ENCODE measurements at regions not wholly inside any gene's neighbourhood (a gene's known extent, or its start where the extent isn't known, plus 50 kb on each side); places are given as distances from the start of the nearest gene placed in this dataset.

DNA sequence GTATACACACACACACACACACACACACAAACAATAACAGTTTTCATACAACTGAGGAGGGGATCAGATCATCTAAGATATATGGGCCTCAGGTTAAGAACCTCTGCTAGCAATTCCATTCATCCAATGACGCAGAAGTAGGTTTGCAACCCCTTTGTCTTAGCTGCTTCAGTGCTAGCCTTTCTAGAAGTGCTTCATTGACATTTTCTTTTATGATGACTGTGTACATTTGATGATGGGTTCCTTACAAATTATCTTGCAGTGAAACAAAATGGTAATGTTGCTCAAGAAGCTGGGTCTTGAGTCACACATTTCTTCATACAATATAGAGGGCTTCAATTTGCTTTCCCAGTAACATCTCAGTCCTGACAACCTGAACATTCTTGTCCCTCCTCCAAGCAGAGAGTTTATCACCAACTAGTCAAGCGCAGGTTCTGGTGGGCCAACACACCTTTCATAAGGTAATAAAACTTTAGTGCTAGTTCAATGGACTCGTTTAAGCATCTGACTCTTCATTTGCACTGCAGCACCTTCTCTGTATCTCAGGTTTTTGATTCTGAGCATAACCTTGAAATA, 269.5 kb downstream of the CNTN3 start:
- no peaks in the 10 kb centered on the region for H3F3A ChIP-seq (ENCODE audit: insufficient read depth)
- no peaks in the 10 kb centered on the region for H3K9me2 ChIP-seq (ENCODE audit: insufficient read depth)
- no peaks in the 10 kb centered on the region for H3K79me2 ChIP-seq (ENCODE audit: insufficient read depth)
- H3K4me1 ChIP-seq (ENCODE audit: insufficient read depth) = no peaks in the 10 kb centered on the region
- no peaks in the 10 kb centered on the region for H4K20me1 ChIP-seq (ENCODE audit: insufficient read depth)
- no peak overlapping the region for H3K4me3 ChIP-seq
- peak; percentile 26 for DNase-seq
- no peaks in the 10 kb centered on the region for H3K27me3 ChIP-seq (replicated peaks; ENCODE audit: insufficient read depth)
- H3K4me2 ChIP-seq (ENCODE audit: unreplicated experiment) = no peak overlapping the region
- no peak overlapping the region for H3K27ac ChIP-seq
- H3K36me3 ChIP-seq (ENCODE audit: low read depth) = peaks cover 10% of the 10 kb centered on the region
- no peak overlapping the region for H2AFZ ChIP-seq
- H3K9ac ChIP-seq = no peak overlapping the region
- TF ChIP-seq EZH2phosphoT487 (IDR thresholded peaks at IDR 0.05; ENCODE audit: insufficient read depth, low read depth) (no peak), EZH2 (IDR thresholded peaks at IDR 0.05; ENCODE audit: insufficient read depth, poor library complexity, severe bottlenecking) (no peak)
- in situ Hi-C loops (cut with MboI) = no loop called here
- WGBS, 2 experiments (ENCODE audit: low coverage in 1 of 2, low lambda C conversion rate in 2 of 2, missing lambda C conversion rate in 2 of 2) = 94 to 98% methylated on average over 3 of the region's 3 CpGs
- no peaks in the 10 kb centered on the region for H3K9me3 ChIP-seq (ENCODE audit: low read depth)

DNA sequence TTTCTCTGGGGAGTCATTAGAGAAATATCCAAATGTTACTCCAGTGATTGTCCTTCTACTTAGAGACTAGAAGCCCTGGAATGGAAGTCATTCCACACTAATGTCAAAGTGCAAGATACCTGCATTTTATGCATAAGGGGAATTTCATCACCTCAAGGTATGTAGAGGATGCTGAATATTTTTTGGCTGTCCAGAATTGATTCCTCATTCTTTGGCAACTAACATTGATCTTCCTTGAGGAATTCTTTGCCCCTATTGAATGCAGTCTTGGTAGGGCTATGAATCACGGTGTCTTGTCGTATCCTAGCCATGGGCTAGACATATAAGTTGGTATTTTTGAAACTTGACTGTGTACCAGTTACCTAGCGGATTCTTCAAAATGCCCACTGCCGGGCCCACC, 271.1 kb downstream of the CNTN3 start:
- Histone ChIP-seq H3K9me3 (ENCODE audit: low read depth) (no peaks in the 10 kb centered on the region), H3K9me2 (ENCODE audit: insufficient read depth) (no peaks in the 10 kb centered on the region), H3K79me2 (ENCODE audit: insufficient read depth) (no peaks in the 10 kb centered on the region), H3K4me1 (ENCODE audit: insufficient read depth) (no peaks in the 10 kb centered on the region), H3K4me2 (ENCODE audit: unreplicated experiment) (no peak overlapping the region), H3K36me3 (ENCODE audit: low read depth) (peaks cover 10% of the 10 kb centered on the region), H3K27ac (no peak overlapping the region), H3K4me3 (no peak overlapping the region), H3K9ac (no peak overlapping the region), H3F3A (ENCODE audit: insufficient read depth) (no peaks in the 10 kb centered on the region), H3K27me3 (replicated peaks; ENCODE audit: insufficient read depth) (no peaks in the 10 kb centered on the region), H4K20me1 (ENCODE audit: insufficient read depth) (no peaks in the 10 kb centered on the region), H2AFZ (no peak overlapping the region)
- WGBS, 2 experiments (ENCODE audit: low coverage in 1 of 2, low lambda C conversion rate in 2 of 2, missing lambda C conversion rate in 2 of 2) = 97 to 99% methylated on average over 4 of the region's 4 CpGs
- TF ChIP-seq EZH2phosphoT487 (IDR thresholded peaks at IDR 0.05; ENCODE audit: insufficient read depth, low read depth) (no peak), EZH2 (IDR thresholded peaks at IDR 0.05; ENCODE audit: insufficient read depth, poor library complexity, severe bottlenecking) (no peak)
- no peak for DNase-seq
- in situ Hi-C loops (cut with MboI) = no loop called here

DNA sequence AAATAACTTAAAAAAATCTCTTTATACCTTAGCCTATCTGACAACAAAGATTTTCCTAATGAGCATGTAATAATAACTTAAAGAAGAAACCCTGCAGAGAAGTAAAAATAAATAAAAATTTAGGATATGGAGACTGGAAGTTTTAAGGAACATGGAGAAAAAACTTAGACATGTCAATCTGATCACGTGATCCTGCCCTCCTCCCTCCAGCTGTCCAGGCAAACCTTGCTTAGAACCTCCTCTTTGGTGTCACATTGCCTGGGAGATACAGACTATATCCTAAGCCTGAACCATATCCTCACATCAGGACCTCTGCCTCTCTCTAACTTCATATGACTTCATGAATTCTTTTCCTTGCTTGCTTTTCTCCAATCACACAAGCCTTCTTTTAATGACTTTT, 275.5 kb downstream of the CNTN3 start:
- H3K36me3 ChIP-seq (ENCODE audit: low read depth) = peaks cover 5% of the 10 kb centered on the region; the same call in 1 of the 2 replicates
- H3K4me3 ChIP-seq = no peak overlapping the region
- TF ChIP-seq EZH2 (IDR thresholded peaks at IDR 0.05; ENCODE audit: insufficient read depth, poor library complexity, severe bottlenecking) (no peak), EZH2phosphoT487 (IDR thresholded peaks at IDR 0.05; ENCODE audit: insufficient read depth, low read depth) (no peak)
- H3K27ac ChIP-seq = no peak overlapping the region
- H3K4me1 ChIP-seq (ENCODE audit: insufficient read depth) = no peaks in the 10 kb centered on the region
- H2AFZ ChIP-seq = no peak overlapping the region
- H3K27me3 ChIP-seq (replicated peaks; ENCODE audit: insufficient read depth) = no peaks in the 10 kb centered on the region
- H3K4me2 ChIP-seq (ENCODE audit: unreplicated experiment) = no peak overlapping the region
- no peaks in the 10 kb centered on the region for H3K9me3 ChIP-seq (ENCODE audit: low read depth)
- in situ Hi-C loops (cut with MboI) = no loop called here
- 93 to 100% methylated on average over 1 of the region's 1 CpG for WGBS, 2 experiments (ENCODE audit: low coverage in 1 of 2, low lambda C conversion rate in 2 of 2, missing lambda C conversion rate in 2 of 2)
- no peaks in the 10 kb centered on the region for H3F3A ChIP-seq (ENCODE audit: insufficient read depth)
- H4K20me1 ChIP-seq (ENCODE audit: insufficient read depth) = no peaks in the 10 kb centered on the region
- H3K9ac ChIP-seq = no peak overlapping the region
- no peaks in the 10 kb centered on the region for H3K79me2 ChIP-seq (ENCODE audit: insufficient read depth)
- no peak for DNase-seq
- no peaks in the 10 kb centered on the region for H3K9me2 ChIP-seq (ENCODE audit: insufficient read depth)

DNA sequence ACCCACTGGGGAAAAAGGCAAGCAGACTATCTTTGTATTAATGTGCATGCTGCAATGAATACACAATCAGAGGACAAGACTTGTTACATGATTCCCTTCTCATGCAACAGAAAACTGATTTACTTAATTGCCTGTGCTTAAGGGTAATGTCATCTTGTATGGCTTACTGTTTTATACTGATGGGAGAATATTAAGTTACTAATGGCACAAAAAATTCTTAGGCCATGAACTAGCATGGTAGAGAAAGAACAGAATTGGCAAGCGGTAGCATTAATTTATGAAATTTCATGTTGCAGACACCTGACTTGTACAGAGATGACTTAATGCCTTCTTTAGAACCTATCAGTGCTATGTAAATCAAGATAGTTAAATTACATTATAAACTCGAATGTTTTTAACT, 282.3 kb downstream of the CNTN3 start:
- no peaks in the 10 kb centered on the region for H3K9me3 ChIP-seq (ENCODE audit: low read depth)
- H3K36me3 ChIP-seq (ENCODE audit: low read depth) = peaks cover 18% of the 10 kb centered on the region
- H3K4me2 ChIP-seq (ENCODE audit: unreplicated experiment) = no peak overlapping the region
- DNase-seq = no peak
- 74 to 76% methylated on average over 2 of the region's 2 CpGs for WGBS, 2 experiments (ENCODE audit: low coverage in 1 of 2, low lambda C conversion rate in 2 of 2, missing lambda C conversion rate in 2 of 2)
- H4K20me1 ChIP-seq (ENCODE audit: insufficient read depth) = no peaks in the 10 kb centered on the region
- no peak overlapping the region for H3K4me3 ChIP-seq
- TF ChIP-seq EZH2 (IDR thresholded peaks at IDR 0.05; ENCODE audit: insufficient read depth, poor library complexity, severe bottlenecking) (no peak), EZH2phosphoT487 (IDR thresholded peaks at IDR 0.05; ENCODE audit: insufficient read depth, low read depth) (no peak)
- no peak overlapping the region for H3K9ac ChIP-seq
- no peaks in the 10 kb centered on the region for H3K4me1 ChIP-seq (ENCODE audit: insufficient read depth)
- H3K27me3 ChIP-seq (replicated peaks; ENCODE audit: insufficient read depth) = no peaks in the 10 kb centered on the region
- H3K79me2 ChIP-seq (ENCODE audit: insufficient read depth) = no peaks in the 10 kb centered on the region
- no peak overlapping the region for H3K27ac ChIP-seq
- H2AFZ ChIP-seq = no peak overlapping the region
- no peaks in the 10 kb centered on the region for H3K9me2 ChIP-seq (ENCODE audit: insufficient read depth)
- in situ Hi-C loops (cut with MboI) = no loop called here
- no peaks in the 10 kb centered on the region for H3F3A ChIP-seq (ENCODE audit: insufficient read depth)

DNA sequence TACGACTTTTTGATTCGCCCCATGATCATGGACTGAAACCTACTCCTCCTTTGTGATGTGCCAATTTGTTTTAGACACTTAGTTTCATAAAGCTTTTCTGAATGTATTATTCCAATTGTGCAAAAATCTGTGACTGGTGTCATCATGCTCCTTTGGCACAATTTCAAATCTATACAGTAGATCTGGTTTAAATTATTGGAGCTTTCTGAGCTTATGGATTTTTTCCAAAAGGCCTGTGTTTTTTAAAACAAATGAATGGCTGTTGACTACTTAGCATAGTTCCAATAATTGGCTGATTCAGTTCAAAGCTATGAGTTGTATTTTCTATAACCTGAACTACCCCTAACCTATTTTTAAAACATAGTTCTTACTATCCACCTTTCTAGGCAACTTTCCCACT, 282.7 kb downstream of the CNTN3 start:
- TF ChIP-seq EZH2phosphoT487 (IDR thresholded peaks at IDR 0.05; ENCODE audit: insufficient read depth, low read depth) (no peak), EZH2 (IDR thresholded peaks at IDR 0.05; ENCODE audit: insufficient read depth, poor library complexity, severe bottlenecking) (no peak)
- H3K9me2 ChIP-seq (ENCODE audit: insufficient read depth) = no peaks in the 10 kb centered on the region
- H3K9ac ChIP-seq = no peak overlapping the region
- H3K27ac ChIP-seq = no peak overlapping the region
- H2AFZ ChIP-seq = no peak overlapping the region
- no peaks in the 10 kb centered on the region for H3K79me2 ChIP-seq (ENCODE audit: insufficient read depth)
- no peaks in the 10 kb centered on the region for H3K27me3 ChIP-seq (replicated peaks; ENCODE audit: insufficient read depth)
- H3K4me3 ChIP-seq = no peak overlapping the region
- H3K9me3 ChIP-seq (ENCODE audit: low read depth) = no peaks in the 10 kb centered on the region
- H3K36me3 ChIP-seq (ENCODE audit: low read depth) = peaks cover 18% of the 10 kb centered on the region
- no peaks in the 10 kb centered on the region for H3K4me1 ChIP-seq (ENCODE audit: insufficient read depth)
- WGBS, 2 experiments (ENCODE audit: low coverage in 1 of 2, low lambda C conversion rate in 2 of 2, missing lambda C conversion rate in 2 of 2) = 84 to 89% methylated on average over 2 of the region's 2 CpGs
- no peaks in the 10 kb centered on the region for H4K20me1 ChIP-seq (ENCODE audit: insufficient read depth)
- no peak overlapping the region for H3K4me2 ChIP-seq (ENCODE audit: unreplicated experiment)
- H3F3A ChIP-seq (ENCODE audit: insufficient read depth) = no peaks in the 10 kb centered on the region
- DNase-seq = peak; percentile 3
- in situ Hi-C loops (cut with MboI) = no loop called here

Measured in GM23248 (cell line).